ENCODE measurements at regions not wholly inside any gene's neighbourhood (a gene's known extent, or its start where the extent isn't known, plus 50 kb on each side); places are given as distances from the start of the nearest gene placed in this dataset.

- WGBS, result 39% methylated on average over 3 of the region's 4 CpGs
- no peaks in the 10 kb centered on the region for H3K9me3 ChIP-seq (ENCODE audit: control insufficient read depth, low read length)
- no peak overlapping the region for H4K91ac ChIP-seq (ENCODE audit: low read length)
Measured at GRCh38 chr3:191774485-191774884, 313.5 kb downstream of the PYDC2 start.

DNA sequence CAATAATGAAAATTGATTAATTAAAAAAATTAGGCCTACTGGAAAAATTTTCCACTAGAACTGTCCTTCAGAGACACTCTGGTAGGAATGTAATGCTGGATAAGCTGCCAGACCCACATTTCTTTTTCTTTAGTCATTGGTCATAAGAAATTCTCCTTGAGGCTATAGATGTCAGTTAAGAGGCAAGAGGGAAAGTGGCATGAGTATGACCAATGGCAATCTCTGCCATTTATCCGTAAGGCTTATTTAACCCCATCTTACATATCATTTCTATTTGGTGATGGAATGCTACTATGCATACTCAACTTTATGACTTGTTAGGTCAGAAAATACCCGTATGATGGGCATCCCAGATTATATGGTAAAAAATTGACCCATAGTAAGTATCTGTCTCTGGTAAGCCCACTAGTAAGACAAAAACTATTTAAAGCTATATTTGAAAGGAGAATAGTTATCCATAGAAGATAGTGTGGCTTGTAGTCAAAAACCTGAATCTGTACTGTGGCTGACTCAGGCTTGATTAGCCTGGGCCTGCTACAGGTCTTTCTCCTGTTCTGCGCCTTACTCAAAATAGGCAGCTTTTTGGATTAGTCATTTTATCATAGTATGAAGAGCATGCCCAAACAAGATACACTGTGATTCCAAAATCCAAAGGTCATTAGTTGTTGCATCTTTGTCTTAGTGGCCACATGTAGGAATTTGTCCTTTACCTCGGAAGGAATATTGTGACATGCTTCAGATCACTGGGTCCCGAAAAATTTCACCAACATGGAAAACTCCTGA, 314.7 kb downstream of the PYDC2 start:
- Histone ChIP-seq H3K4ac (ENCODE audit: low read depth in 1 of 2, low read length in 2 of 2) (no peak overlapping the region), H2BK12ac (ENCODE audit: low read length in 2 of 2) (no peak overlapping the region), H3K9me3 (ENCODE audit: control insufficient read depth, low read length) (no peaks in the 10 kb centered on the region), H3K4me1 (ENCODE audit: control insufficient read depth, insufficient read depth, low read depth, low read length) (no peaks in the 10 kb centered on the region), H3K4me3 (ENCODE audit: insufficient read depth in 1 of 2, low read depth in 1 of 2, low read length in 2 of 2) (no peak overlapping the region), H3K23ac (ENCODE audit: low read length in 2 of 2) (no peak overlapping the region), H3K27me3 (ENCODE audit: control insufficient read depth in 1 of 2, insufficient read depth in 1 of 2, low read length in 2 of 2) (no peaks in the 10 kb centered on the region), H3K36me3 (ENCODE audit: control insufficient read depth in 1 of 2, insufficient read depth in 2 of 2, low read depth in 1 of 2, low read length in 2 of 2) (no peaks in the 10 kb centered on the region), H3K14ac (ENCODE audit: low read length in 2 of 2) (no peak overlapping the region), H3K4me2 (ENCODE audit: low read length, poor library complexity, severe bottlenecking) (no peak overlapping the region), H4K91ac (ENCODE audit: low read length) (no peak overlapping the region), H2AFZ (ENCODE audit: low read depth, low read length) (no peak overlapping the region), H3K18ac (ENCODE audit: low read depth in 1 of 2, low read length in 2 of 2) (no peak overlapping the region), H2AK5ac (ENCODE audit: low read length, severe bottlenecking) (peak overlapping the region; percentile 99), H2BK120ac (ENCODE audit: low read depth, low read length) (no peak overlapping the region), H2BK15ac (ENCODE audit: low read depth, poor library complexity, severe bottlenecking) (no peak overlapping the region), H4K8ac (ENCODE audit: low read length) (no peak overlapping the region), H3K27ac (ENCODE audit: low read length, poor library complexity, severe bottlenecking) (peak overlapping the region; percentile 98), H3K9ac (ENCODE audit: low read length) (peak overlapping the region; percentile 75), H2BK5ac (ENCODE audit: low read depth, low read length, poor library complexity, severe bottlenecking) (peak overlapping the region; percentile 89), H3K79me1 (replicated peaks; ENCODE audit: low read length, poor library complexity, severe bottlenecking) (no peaks in the 10 kb centered on the region)
- peak; percentile 51 for DNase-seq
- WGBS, result 86% methylated on average over 3 of the region's 5 CpGs

More at GRCh38 chr3:191774485-191774884, 313.5 kb downstream of the PYDC2 start:
- H3K27ac ChIP-seq (ENCODE audit: low read length, poor library complexity, severe bottlenecking), result peak overlapping the region; percentile 98
- H3K79me1 ChIP-seq (replicated peaks; ENCODE audit: low read length, poor library complexity, severe bottlenecking), result no peaks in the 10 kb centered on the region
- H3K4me1 ChIP-seq (ENCODE audit: control insufficient read depth, insufficient read depth, low read depth, low read length), result no peaks in the 10 kb centered on the region
- peak overlapping the region; percentile 75 for H3K9ac ChIP-seq (ENCODE audit: low read length)
- H3K4ac ChIP-seq (ENCODE audit: low read depth in 1 of 2, low read length in 2 of 2), result no peak overlapping the region
- no peak overlapping the region for H3K4me3 ChIP-seq (ENCODE audit: insufficient read depth in 1 of 2, low read depth in 1 of 2, low read length in 2 of 2)
- no peak overlapping the region for H2BK15ac ChIP-seq (ENCODE audit: low read depth, poor library complexity, severe bottlenecking)
- H2BK5ac ChIP-seq (ENCODE audit: low read depth, low read length, poor library complexity, severe bottlenecking), result no peak overlapping the region
- H3K27me3 ChIP-seq (ENCODE audit: control insufficient read depth in 1 of 2, insufficient read depth in 1 of 2, low read length in 2 of 2), result no peaks in the 10 kb centered on the region
- H4K8ac ChIP-seq (ENCODE audit: low read length), result peak overlapping the region; percentile 56
- H2BK120ac ChIP-seq (ENCODE audit: low read depth, low read length), result no peak overlapping the region
- no peak overlapping the region for H3K4me2 ChIP-seq (ENCODE audit: low read length, poor library complexity, severe bottlenecking)
- no peaks in the 10 kb centered on the region for H3K36me3 ChIP-seq (ENCODE audit: control insufficient read depth in 1 of 2, insufficient read depth in 2 of 2, low read depth in 1 of 2, low read length in 2 of 2)
- DNase-seq, result peak; percentile 85
- peak overlapping the region in 1 of 2 experiments; percentile 55 for H3K18ac ChIP-seq (ENCODE audit: low read depth in 1 of 2, low read length in 2 of 2)
- H3K23ac ChIP-seq (ENCODE audit: low read length in 2 of 2), result no peak overlapping the region
- no peak overlapping the region for H2AK5ac ChIP-seq (ENCODE audit: low read length, severe bottlenecking)
- H2AFZ ChIP-seq (ENCODE audit: low read depth, low read length), result no peak overlapping the region
- peak overlapping the region in 1 of 2 experiments; percentile 44 for H2BK12ac ChIP-seq (ENCODE audit: low read length in 2 of 2)
- no peak overlapping the region for H3K14ac ChIP-seq (ENCODE audit: low read length in 2 of 2)

DNA sequence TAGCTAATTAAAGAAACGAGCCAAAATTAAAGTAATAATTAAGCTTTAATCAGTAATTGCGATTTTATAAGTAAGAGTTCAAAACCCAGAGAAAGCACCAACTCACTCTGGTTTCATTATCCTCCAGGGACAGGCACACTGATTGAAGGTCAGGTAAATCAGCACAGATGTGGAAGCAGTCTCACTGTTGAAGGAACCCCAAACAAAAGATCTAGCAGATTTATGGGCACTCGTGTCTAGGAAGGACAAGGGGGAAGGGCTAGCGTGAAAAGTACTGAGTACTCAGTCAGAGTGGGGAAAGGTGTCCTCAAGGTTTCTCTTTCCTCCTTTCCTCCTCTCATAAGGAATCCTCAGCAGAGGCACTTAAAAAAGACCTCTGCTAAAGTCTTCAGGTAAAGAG, 320.1 kb downstream of the PYDC2 start:
- no peak overlapping the region for H3K9ac ChIP-seq (ENCODE audit: low read length)
- no peaks in the 10 kb centered on the region for H3K9me3 ChIP-seq (ENCODE audit: control insufficient read depth, low read length)
- H2BK5ac ChIP-seq (ENCODE audit: low read depth, low read length, poor library complexity, severe bottlenecking), result peak overlapping the region; percentile 73
- no peak overlapping the region for H2BK12ac ChIP-seq (ENCODE audit: low read length in 2 of 2)
- H4K91ac ChIP-seq (ENCODE audit: low read length), result no peak overlapping the region
- no peak overlapping the region for H4K8ac ChIP-seq (ENCODE audit: low read length)
- no peak overlapping the region for H3K27ac ChIP-seq (ENCODE audit: low read length, poor library complexity, severe bottlenecking)
- no peaks in the 10 kb centered on the region for H3K79me1 ChIP-seq (replicated peaks; ENCODE audit: low read length, poor library complexity, severe bottlenecking)
- H2BK120ac ChIP-seq (ENCODE audit: low read depth, low read length), result no peak overlapping the region
- H3K23ac ChIP-seq (ENCODE audit: low read length in 2 of 2), result no peak overlapping the region
- H3K36me3 ChIP-seq (ENCODE audit: control insufficient read depth in 1 of 2, insufficient read depth in 2 of 2, low read depth in 1 of 2, low read length in 2 of 2), result no peaks in the 10 kb centered on the region
- H2AFZ ChIP-seq (ENCODE audit: low read depth, low read length), result no peak overlapping the region
- DNase-seq, result no peak
- no peak overlapping the region for H3K14ac ChIP-seq (ENCODE audit: low read length in 2 of 2)
- no peaks in the 10 kb centered on the region for H3K4me1 ChIP-seq (ENCODE audit: control insufficient read depth, insufficient read depth, low read depth, low read length)
- no peak overlapping the region for H3K4me3 ChIP-seq (ENCODE audit: insufficient read depth in 1 of 2, low read depth in 1 of 2, low read length in 2 of 2)
- H3K18ac ChIP-seq (ENCODE audit: low read depth in 1 of 2, low read length in 2 of 2), result no peak overlapping the region
- H2BK15ac ChIP-seq (ENCODE audit: low read depth, poor library complexity, severe bottlenecking), result no peak overlapping the region
- H3K4ac ChIP-seq (ENCODE audit: low read depth in 1 of 2, low read length in 2 of 2), result no peak overlapping the region
- no peak overlapping the region for H3K4me2 ChIP-seq (ENCODE audit: low read length, poor library complexity, severe bottlenecking)
- no peaks in the 10 kb centered on the region for H3K27me3 ChIP-seq (ENCODE audit: control insufficient read depth in 1 of 2, insufficient read depth in 1 of 2, low read length in 2 of 2)
- WGBS, result 100% methylated on average over 1 of the region's 4 CpGs
- peak overlapping the region; percentile 70 for H2AK5ac ChIP-seq (ENCODE audit: low read length, severe bottlenecking)

DNA sequence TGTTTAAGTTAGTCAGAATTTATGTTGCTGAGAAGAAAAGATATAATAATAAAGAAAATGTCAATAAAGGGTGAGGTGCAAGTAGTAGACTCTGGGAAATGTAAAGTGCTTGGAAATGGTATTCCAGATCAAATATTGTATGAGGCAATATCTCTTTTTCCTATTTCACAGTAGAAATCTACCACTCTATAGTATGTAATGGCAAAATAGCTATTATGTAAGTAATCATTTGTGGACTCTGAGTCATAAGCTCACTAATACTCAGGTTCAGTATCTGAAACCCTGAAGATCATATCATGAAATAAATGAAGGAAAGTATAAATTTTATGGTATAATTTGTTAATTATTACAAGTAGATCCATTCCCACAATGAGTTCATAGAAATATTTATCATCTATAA, 322.1 kb downstream of the PYDC2 start:
- Histone ChIP-seq H3K4ac (ENCODE audit: low read depth in 1 of 2, low read length in 2 of 2) (no peak overlapping the region), H3K23ac (ENCODE audit: low read length in 2 of 2) (no peak overlapping the region), H3K14ac (ENCODE audit: low read length in 2 of 2) (no peak overlapping the region), H2BK12ac (ENCODE audit: low read length in 2 of 2) (no peak overlapping the region), H3K27ac (ENCODE audit: low read length, poor library complexity, severe bottlenecking) (no peak overlapping the region), H2AK5ac (ENCODE audit: low read length, severe bottlenecking) (no peak overlapping the region), H3K9me3 (ENCODE audit: control insufficient read depth, low read length) (no peaks in the 10 kb centered on the region), H2BK120ac (ENCODE audit: low read depth, low read length) (no peak overlapping the region), H4K91ac (ENCODE audit: low read length) (no peak overlapping the region), H3K4me3 (ENCODE audit: insufficient read depth in 1 of 2, low read depth in 1 of 2, low read length in 2 of 2) (no peak overlapping the region), H2BK5ac (ENCODE audit: low read depth, low read length, poor library complexity, severe bottlenecking) (no peak overlapping the region), H3K4me1 (ENCODE audit: control insufficient read depth, insufficient read depth, low read depth, low read length) (no peaks in the 10 kb centered on the region), H3K27me3 (ENCODE audit: control insufficient read depth in 1 of 2, insufficient read depth in 1 of 2, low read length in 2 of 2) (no peaks in the 10 kb centered on the region), H3K79me1 (replicated peaks; ENCODE audit: low read length, poor library complexity, severe bottlenecking) (no peaks in the 10 kb centered on the region), H3K9ac (ENCODE audit: low read length) (no peak overlapping the region), H3K36me3 (ENCODE audit: control insufficient read depth in 1 of 2, insufficient read depth in 2 of 2, low read depth in 1 of 2, low read length in 2 of 2) (no peaks in the 10 kb centered on the region), H3K18ac (ENCODE audit: low read depth in 1 of 2, low read length in 2 of 2) (no peak overlapping the region), H2AFZ (ENCODE audit: low read depth, low read length) (no peak overlapping the region), H4K8ac (ENCODE audit: low read length) (no peak overlapping the region), H2BK15ac (ENCODE audit: low read depth, poor library complexity, severe bottlenecking) (no peak overlapping the region), H3K4me2 (ENCODE audit: low read length, poor library complexity, severe bottlenecking) (no peak overlapping the region)
- no peak for DNase-seq

Data from mesenchymal stem cell (in vitro differentiated cells and primary cell).